Stimulated activated CD4-positive, alpha-beta T cell treated with anti-CD3 and anti-CD28 coated beads, Interleukin-12 subunit alpha, Interleukin-12 subunit beta, amount 100 ng/mL, for 24 hours (primary cell): ENCODE measurements at regions not wholly inside any gene's neighbourhood (a gene's known extent, or its start where the extent isn't known, plus 50 kb on each side); places are given as distances from the start of the nearest gene placed in this dataset.
"Not testable (repeated sequence)": the region's sequence is repeated elsewhere in the genome, so short reads cannot be mapped to it uniquely, and the experiment has no call there.

Source experiments
- DNase-seq, 2 experiments: peaks; one replicate each; pipeline ENCODE4 v3.0.0-alpha.2; 2020; ENCODE audit warnings: low read depth in 2 of 2

DNA sequence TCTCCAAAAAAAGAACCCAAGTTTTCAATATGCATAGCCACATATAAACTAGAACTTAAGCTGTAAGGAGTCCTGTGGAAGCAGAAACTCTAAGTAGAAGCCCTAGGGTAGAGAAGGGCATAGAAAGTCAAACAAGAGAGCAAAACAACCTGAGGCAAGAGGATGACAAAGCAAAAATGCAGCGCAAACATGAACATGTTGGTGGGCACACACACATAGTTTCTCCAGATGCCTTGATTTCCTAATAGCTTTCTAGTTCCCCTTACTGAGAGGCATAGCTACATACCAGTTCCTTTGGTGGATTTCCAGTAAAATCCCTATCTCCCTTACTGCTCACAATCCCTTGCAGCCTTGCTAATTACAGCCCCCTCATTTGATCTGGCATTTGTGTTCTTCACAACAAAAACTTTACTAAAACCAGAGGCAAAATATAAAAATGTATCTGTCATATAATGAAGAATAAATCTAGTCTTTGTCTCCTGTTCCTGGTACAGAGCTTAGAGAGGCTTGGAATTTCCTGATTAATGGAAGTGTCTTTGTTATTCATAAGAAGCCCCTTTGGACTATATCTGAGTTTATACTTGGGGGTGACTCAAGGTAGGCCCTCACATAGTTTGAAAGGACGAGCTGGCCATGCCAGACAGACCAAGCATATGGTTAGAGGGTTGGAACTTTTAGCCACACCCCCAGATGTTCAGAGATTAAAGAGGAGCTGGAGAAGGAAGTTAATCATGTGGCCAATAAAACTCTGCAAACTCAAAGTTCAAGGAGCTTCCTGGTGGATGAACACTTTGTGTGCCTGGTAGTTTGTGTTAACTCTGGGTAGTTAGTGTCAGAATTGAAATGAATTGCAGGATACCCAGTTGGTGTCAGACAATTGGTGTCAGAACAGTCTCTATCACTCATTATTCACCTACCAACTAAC lies 52.7 kb upstream of the ZCCHC13 start:
- no peak for DNase-seq

DNA sequence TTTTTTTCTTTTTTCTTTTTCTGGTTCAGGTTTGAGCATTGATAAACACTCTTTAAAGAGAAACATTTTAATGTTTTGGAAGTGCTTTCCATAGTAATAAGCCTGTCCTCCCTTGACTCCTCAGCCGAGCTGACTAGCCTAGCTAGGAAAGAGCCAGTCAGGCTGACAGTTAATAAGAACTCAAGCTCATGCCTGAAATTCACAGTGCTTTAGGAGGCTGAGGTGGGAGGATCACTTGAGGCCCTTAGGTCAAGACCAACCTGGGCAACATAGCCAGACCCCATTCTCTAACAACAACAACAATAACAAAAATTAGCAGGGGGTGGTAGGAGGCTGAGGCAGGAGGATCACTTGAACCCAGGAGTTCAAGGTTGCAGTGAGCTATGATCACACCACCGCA lies 53.4 kb upstream of the ZCCHC13 start:
- DNase-seq = no peak

- no peak for DNase-seq
Measured at GRCh38 chrX:74249963-74250362, 54.0 kb upstream of the ZCCHC13 start.

- DNase-seq = no peak
Measured at GRCh38 chrX:74248889-74249288, 55.1 kb upstream of the ZCCHC13 start.

DNA sequence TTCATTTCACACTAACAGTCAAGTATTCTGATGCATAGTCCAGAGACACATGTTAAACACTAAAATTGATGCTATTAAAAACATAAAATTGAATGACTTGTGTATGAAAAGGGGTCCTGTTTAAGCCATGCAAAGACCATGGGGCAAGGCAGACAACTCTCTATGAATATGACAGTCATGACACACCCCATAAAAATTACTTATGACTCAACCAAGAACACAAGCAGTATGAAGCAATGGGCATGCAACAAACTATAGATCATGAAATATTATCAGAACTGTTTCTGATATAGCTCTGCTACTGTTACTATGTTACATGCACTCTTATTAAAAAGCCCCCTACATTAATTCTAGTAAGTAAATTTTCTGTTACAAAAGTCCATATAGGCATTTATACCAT lies 57.5 kb upstream of the ZCCHC13 start:
- DNase-seq = no peak

DNA sequence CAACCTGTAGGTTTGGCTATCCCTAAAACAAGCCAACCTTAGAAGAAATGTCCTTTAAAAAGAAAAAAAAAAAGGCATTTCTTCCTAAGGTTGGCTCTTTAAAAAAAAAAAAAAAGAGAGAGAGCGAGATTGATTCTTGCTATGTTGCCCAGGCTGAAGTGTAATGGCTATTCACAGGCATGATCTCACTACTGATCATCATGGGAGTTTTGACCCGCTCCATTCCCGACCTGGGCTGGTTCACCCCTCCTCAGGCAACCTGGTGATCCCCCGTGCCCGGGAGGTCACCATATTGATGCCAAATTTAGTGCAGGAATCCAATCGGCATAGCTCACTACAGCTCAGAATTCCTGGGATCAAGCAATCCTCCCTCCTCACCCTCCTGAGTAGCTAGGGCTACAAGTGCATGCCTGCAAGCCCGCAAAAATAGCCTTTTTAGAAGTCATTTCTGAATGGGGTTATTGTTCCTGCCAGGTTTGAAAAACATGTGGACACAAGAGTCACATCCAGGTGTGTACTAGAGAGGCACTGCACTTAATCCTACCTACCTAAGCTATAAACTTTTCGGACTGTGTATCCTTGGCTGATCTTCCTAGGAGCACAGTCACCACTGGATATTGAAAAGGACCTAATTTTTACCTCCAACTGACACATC lies 61.4 kb upstream of the ZCCHC13 start:
- no peak for DNase-seq

GRCh38 chrX:74242050-74242449 lies 61.9 kb upstream of the ZCCHC13 start:
- no peak for DNase-seq

GRCh38 chrX:74238771-74239170 lies 65.2 kb upstream of the ZCCHC13 start:
- DNase-seq = no peak

GRCh38 chrX:74234818-74235217 lies 69.2 kb upstream of the ZCCHC13 start:
- no peak for DNase-seq

DNA sequence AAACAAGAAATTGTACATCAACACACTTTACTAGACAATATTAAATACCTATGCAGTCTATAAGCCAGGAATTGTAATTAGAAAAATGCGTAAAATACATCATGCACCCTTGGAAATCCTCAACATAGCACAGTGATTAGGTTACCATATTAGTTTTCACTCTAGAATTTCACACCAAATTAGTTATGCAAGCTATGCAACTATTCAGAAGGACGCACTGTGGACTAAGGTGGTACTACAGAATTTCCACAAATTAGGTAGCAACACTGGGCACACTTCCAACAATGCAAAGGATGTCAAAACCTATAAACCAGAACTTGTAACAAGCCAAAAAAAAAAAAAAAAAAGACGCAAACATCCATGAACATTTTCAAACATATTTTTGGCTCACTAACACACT lies 71.1 kb upstream of the ZCCHC13 start:
- no peak for DNase-seq

- no peak for DNase-seq
Measured at GRCh38 chrX:74231625-74232024, 72.4 kb upstream of the ZCCHC13 start.

DNA sequence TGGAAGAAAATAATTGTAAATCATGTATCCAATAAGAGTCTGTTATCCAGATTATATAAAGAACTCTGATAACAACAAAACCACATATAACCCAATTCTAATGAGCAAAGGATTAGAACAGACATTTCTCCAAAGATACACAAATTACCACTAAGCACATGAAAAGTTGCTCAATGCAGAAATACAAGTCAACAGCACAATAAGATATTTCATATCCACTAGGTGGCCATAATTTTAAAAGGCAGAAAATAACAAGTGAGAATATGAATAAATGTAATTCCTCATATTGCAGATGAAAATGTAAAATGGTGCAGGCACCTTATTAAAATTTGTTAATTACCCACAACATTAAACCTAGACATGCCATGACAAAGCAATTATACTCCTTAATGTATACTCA lies 73.9 kb upstream of the ZCCHC13 start:
- no peak for DNase-seq

DNA sequence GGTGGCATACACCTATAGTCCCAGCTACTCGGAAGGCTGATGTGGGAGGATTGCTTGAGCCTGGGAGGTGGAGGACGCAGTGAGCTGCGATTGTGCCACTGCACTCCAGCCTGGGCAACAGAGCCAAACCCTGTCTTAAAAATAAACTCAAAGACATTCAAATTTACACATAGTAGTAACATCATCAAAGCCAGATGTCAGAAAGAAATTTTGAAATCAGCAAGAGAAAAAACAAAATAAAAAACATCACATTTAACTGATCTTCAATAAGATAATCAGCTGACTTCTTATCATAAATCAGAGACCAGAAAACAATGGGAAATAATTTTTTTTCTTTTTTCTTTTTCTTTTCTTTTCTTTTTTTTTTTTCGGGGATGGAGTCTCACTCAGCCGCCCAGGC lies 78.9 kb upstream of the ZCCHC13 start:
- DNase-seq = no peak

GRCh38 chrX:74220277-74220676 lies 83.7 kb upstream of the ZCCHC13 start:
- no peak for DNase-seq

DNA sequence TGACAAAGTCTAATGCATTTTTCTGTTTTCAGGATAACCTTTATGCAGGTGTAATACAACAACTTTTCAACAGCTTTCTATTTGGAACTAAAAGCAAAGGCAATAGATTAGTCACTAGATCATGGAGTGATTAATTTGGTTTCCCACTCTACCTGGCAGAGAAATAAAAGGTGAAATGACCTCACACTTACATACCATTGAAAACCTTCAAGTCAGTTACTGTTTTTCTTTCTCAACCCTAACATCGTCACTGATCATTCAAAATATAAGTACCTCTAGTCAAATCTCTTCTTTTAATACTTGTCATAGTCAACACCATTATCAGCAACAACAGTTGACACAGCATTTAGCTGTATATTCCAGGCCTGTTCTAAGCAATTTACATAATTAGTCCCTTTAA lies 85.1 kb upstream of the ZCCHC13 start:
- DNase-seq = no peak

GRCh38 chrX:74216421-74216820 lies 87.6 kb upstream of the ZCCHC13 start:
- no peak for DNase-seq

DNA sequence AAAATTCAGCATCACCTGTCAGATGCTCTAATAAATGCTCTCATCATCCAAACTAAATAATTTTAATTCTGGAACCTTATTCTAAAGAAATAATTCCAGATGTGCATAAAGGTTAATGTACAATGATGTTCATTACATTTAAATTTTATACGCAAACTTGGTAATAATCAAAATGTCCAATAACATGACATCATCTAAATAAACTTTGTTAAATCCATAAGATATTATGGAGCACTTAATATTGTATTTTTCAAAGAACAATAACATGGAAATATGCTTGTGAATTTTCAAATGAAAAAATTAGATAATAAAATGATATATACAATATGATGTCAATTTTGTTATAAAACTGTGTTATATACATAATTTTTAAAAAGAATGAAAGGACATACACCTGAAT lies 92.1 kb upstream of the ZCCHC13 start:
- DNase-seq = no peak

DNA sequence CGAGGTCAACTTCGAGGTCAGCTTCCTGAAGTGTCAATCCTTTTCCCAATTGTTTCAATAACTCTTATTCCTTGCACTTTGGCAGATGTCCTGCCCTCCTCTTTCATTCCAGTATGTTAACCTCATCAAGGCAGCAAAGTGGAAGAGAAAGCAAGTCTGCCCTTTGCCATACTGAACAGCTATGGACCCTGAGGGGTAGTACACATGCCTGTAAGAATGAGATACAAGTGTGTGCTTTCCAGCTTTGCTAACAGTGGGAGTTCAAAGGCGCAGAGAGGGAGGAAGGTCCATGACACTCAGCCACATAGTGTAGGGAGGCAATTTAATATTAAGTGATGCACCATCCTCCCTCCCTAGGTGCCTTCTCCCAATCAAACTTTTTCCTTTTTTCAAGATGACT lies 96.4 kb upstream of the ZCCHC13 start:
- DNase-seq = no peak

DNA sequence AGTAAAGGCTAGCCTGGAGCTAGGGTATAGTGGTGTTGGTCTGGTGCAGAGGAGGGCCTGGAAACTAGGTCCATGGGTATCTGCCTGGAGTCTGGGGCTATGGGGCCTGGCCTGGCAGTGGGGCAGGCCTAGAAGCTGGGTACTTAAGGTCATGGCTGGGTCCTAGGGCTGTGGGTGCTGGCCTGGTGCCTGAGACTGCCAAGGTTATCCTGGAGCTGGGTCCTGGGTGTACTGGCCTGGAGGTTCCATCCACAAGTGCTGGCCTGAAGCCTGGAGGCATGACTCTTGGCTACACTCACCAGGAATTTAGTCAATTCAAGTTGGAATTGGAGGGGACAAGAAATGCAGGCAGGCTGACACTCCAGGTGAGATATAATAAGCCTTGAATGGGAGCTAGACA lies 108.4 kb upstream of the ZCCHC13 start:
- no peak for DNase-seq

GRCh38 chrX:74195120-74195519 lies 108.9 kb upstream of the ZCCHC13 start:
- no peak for DNase-seq

DNA sequence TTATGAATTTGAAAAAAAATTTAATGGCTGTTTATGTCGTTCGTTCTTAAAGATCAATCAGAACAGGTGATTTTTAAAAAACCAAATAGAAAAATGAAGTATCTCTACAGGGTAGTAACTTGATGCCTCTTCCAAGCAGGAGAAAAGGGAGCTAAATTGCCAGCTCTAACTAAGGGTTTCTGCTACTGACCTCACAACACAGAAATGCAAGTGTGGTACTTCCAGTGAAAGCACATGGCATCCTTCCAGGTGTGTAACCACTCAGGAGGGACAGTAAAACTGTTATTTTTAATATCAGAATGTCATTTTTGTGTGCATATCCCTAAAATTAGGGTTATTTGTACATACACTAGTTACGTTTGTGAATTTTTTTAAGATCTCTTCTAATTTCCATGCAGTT lies 116.8 kb upstream of the ZCCHC13 start:
- DNase-seq = no peak

- DNase-seq = not testable (repeated sequence)
Measured at GRCh38 chrX:74183047-74183446, 120.9 kb upstream of the ZCCHC13 start.

DNA sequence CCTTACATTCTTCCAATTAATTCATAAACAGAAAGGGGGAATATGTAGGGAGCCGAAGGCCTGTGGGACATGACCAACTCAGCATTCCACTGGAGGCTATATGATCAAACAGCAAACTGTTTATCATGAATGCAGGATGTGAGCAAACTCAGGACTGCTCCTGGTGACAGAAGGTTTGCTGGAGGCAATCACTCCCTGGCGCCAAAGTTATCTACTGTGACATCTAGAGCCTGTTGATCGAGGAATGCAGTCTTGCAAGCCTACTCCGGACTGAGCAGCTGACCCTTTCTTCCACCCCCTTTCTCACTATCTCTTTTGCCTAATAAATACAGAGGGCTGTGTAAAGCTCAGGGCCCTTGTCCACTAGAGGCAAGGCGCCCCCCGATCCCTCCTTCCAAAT lies 122.0 kb upstream of the ZCCHC13 start:
- DNase-seq = not testable (repeated sequence)
